GM18520 (cell line): ENCODE measurements at regions not wholly inside any gene's neighbourhood (a gene's known extent, or its start where the extent isn't known, plus 50 kb on each side); places are given as distances from the start of the nearest gene placed in this dataset.

Experiments
- ATAC-seq: cut with Tn5 transposase; IDR thresholded peaks from one replicate; pipeline ENCODE4 v1.9.1; 2021; ENCODE audit not compliant: unreplicated experiment

GRCh38 chr6:170048615-170049256 is 242.1 kb downstream of the DLL1 start:
- ATAC-seq = no peak

- ATAC-seq = no peak
Measured at GRCh38 chr6:170047823-170048222, 243.1 kb downstream of the DLL1 start.

- ATAC-seq = no peak
Measured at GRCh38 chr6:170046791-170047626, 243.9 kb downstream of the DLL1 start.

GRCh38 chr6:170045981-170046667 is 244.8 kb downstream of the DLL1 start:
- no peak for ATAC-seq

- ATAC-seq = no peak
Measured at GRCh38 chr6:170045563-170045960, 245.3 kb downstream of the DLL1 start.

- ATAC-seq = no peak
Measured at GRCh38 chr6:170044836-170045562, 245.9 kb downstream of the DLL1 start.

GRCh38 chr6:170043881-170044790 is 246.7 kb downstream of the DLL1 start:
- no peak for ATAC-seq

- no peak for ATAC-seq
Measured at GRCh38 chr6:170043150-170043819, 247.6 kb downstream of the DLL1 start.

GRCh38 chr6:170042596-170043118 is 248.2 kb downstream of the DLL1 start:
- no peak for ATAC-seq

- ATAC-seq = no peak
Measured at GRCh38 chr6:170042123-170042522, 248.8 kb downstream of the DLL1 start.

- ATAC-seq = no peak
Measured at GRCh38 chr6:170041526-170041925, 249.4 kb downstream of the DLL1 start.

GRCh38 chr6:170040906-170041305 is 250.0 kb downstream of the DLL1 start:
- no peak for ATAC-seq

- ATAC-seq = no peak
Measured at GRCh38 chr6:170040115-170040500, 250.8 kb downstream of the DLL1 start.

GRCh38 chr6:170039156-170040114 is 251.4 kb downstream of the DLL1 start:
- ATAC-seq = no peak

GRCh38 chr6:170038708-170039107 is 252.2 kb downstream of the DLL1 start:
- ATAC-seq = no peak

- no peak for ATAC-seq
Measured at GRCh38 chr6:170038251-170038650, 252.6 kb downstream of the DLL1 start.

- no peak for ATAC-seq
Measured at GRCh38 chr6:170037541-170038250, 253.2 kb downstream of the DLL1 start.

- no peak for ATAC-seq
Measured at GRCh38 chr6:170036916-170037315, 254.0 kb downstream of the DLL1 start.
